ENCODE measurements at regions not wholly inside any gene's neighbourhood (a gene's known extent, or its start where the extent isn't known, plus 50 kb on each side); places are given as distances from the start of the nearest gene placed in this dataset.

- intact Hi-C loops (cut with DNase I), result no loop called here
- Histone ChIP-seq H3K9me3 (no peaks in the 10 kb centered on the region), H3K36me3 (no peaks in the 10 kb centered on the region), H3K4me3 (no peak overlapping the region), H3K4me1 (peaks cover 0 to 6% (median 0%) of the 10 kb centered on the region in 9 donors), H3K27ac (no peak overlapping the region), H3K27me3 (no peaks in the 10 kb centered on the region)
- DNase-seq (no peak), ATAC-seq (no peak)
- 91 to 92% methylated on average over 4 of the region's 4 CpGs for WGBS, 2 donors
- TF ChIP-seq CTCF (IDR thresholded peaks at IDR 0.05), result no peak
Observed at GRCh38 chrX:148337873-148338272, 162.5 kb upstream of the AFF2 start.

GRCh38 chrX:148354916-148355315, 145.5 kb upstream of the AFF2 start:
- H3K9me3 ChIP-seq, result peaks cover 0 to 10% (median 0%) of the 10 kb centered on the region in 11 donors
- DNase-seq (no peak), ATAC-seq (no peak)
- no peak for TF ChIP-seq CTCF (IDR thresholded peaks at IDR 0.05)
- WGBS, 2 donors, result 61 to 63% methylated on average over 1 of the region's 1 CpG
- H3K4me1 ChIP-seq, result no peaks in the 10 kb centered on the region
- no peaks in the 10 kb centered on the region for H3K27me3 ChIP-seq
- H3K27ac ChIP-seq, result no peak overlapping the region
- H3K4me3 ChIP-seq, result no peak overlapping the region
- intact Hi-C loops (cut with DNase I), result no loop called here
- no peaks in the 10 kb centered on the region for H3K36me3 ChIP-seq

GRCh38 chrX:148361641-148362040, 138.8 kb upstream of the AFF2 start:
- no peak for TF ChIP-seq CTCF (IDR thresholded peaks at IDR 0.05)
- Histone ChIP-seq H3K9me3 (no peaks in the 10 kb centered on the region), H3K4me1 (no peaks in the 10 kb centered on the region), H3K27ac (no peak overlapping the region), H3K4me3 (no peak overlapping the region), H3K36me3 (no peaks in the 10 kb centered on the region), H3K27me3 (no peaks in the 10 kb centered on the region)
- no peak for ATAC-seq
- no peak for DNase-seq
- intact Hi-C loops (cut with DNase I), result no loop called here

GRCh38 chrX:148363471-148364235, 136.8 kb upstream of the AFF2 start:
- intact Hi-C loops (cut with DNase I), result no loop called here
- TF ChIP-seq CTCF (IDR thresholded peaks at IDR 0.05), result no peak
- no peak for ATAC-seq
- H3K27ac ChIP-seq, result no peak overlapping the region
- H3K36me3 ChIP-seq, result no peaks in the 10 kb centered on the region
- no peaks in the 10 kb centered on the region for H3K9me3 ChIP-seq
- H3K27me3 ChIP-seq, result no peaks in the 10 kb centered on the region
- 17 to 50% methylated on average over 3 of the region's 3 CpGs for WGBS, 2 donors
- H3K4me1 ChIP-seq, result no peaks in the 10 kb centered on the region
- no peak for DNase-seq
- no peak overlapping the region for H3K4me3 ChIP-seq

All from heart right ventricle (tissue), 16 donors.